ENCODE measurements at regions not wholly inside any gene's neighbourhood (a gene's known extent, or its start where the extent isn't known, plus 50 kb on each side); places are given as distances from the start of the nearest gene placed in this dataset.
"Not testable (repeated sequence)": the region's sequence is repeated elsewhere in the genome, so short reads cannot be mapped to it uniquely, and the experiment has no call there.

- DNase-seq (ENCODE audit: low spot score): no peak
Measured at GRCh38 chr11:122604621-122605020, 50.9 kb upstream of the UBASH3B start.

DNA sequence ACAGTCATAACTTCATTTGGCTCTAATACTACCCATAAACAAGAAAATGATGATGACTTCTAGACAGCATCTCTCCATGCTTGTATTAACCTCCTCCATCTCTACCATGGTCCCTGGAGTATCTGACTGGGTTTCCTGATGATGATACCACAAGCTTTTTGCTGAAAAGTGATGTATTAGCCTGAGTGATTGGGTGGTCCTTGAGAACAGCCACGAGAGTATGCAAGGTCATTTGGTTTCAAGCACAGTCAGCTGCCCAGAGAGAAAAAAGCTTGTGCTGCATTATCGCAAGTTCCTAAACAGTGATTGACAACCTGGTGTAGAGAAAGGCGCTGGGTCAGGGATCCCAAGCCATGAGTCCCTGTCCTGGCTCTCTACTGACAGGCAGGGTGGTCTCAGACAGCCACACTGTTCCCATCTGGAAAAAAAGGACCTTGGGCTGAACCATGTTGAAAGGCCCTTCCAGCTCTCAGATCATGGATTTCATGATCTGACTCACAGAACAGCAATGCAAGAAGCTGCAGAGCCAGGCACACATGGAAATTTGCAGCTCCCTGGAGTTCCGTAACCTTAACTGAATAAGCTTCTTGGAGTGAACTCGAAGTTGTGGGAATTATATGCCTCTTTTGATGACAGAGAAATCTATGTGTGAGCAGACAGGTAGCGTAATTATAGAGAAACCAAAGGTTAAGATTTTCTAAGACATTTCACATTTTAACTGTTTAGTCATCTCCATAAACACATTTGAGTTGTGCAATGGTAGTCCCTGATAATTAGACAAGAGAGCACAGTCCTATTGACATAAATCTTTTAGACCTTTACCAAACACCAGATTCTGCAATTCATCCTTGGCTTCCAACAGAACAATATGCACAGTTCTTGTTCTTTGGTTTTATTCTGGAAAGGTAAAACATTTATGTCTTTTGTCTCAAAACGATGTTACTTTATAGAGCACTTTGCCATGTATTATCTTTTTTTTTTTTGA is 54.1 kb upstream of the UBASH3B start:
- no peak for DNase-seq (ENCODE audit: low spot score)

- no peak for DNase-seq (ENCODE audit: low spot score)
Measured at GRCh38 chr11:122600290-122600689, 55.2 kb upstream of the UBASH3B start.

GRCh38 chr11:122599434-122599833 is 56.1 kb upstream of the UBASH3B start:
- no peak for DNase-seq (ENCODE audit: low spot score)

DNA sequence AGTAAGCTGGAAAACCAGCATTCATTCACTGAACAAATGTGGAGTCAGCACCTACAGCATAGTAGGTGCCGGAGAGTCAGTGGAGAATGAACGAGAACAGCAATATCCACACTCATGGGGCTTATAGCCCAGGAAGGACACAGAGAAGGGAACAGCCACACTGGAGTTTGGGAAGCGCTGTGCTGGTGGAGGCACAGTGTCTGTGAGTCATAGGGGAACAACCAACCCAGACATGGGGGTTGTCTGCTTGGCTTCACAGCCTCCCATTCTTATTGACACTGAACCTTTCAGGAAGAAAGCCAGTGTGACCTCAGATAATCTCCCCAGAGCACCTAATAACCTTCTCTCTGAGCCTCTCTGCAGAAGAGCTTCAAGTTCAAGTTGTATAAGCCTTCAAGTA is 56.6 kb upstream of the UBASH3B start:
- DNase-seq (ENCODE audit: low spot score): no peak

DNA sequence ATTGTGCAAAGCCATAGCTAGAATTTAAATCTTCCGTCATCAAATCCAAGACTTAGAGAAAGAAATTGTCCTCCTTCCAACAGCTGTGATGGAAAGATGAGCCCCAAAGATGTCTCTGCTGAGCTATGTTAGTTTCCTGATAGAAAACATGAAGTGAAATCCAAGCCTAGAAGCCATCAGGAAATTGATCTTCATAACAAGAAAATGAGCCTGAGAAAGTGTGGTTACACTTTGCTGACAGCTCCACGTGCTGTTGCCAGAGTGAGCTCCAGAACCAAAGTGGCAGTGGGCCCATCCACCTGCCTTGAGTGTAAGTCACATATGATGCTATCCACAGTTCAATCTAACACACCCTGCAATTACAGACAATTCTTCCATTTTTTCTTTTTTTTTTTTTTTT is 58.0 kb upstream of the UBASH3B start:
- DNase-seq (ENCODE audit: low spot score): no peak

GRCh38 chr11:122594986-122595645 is 60.4 kb upstream of the UBASH3B start:
- DNase-seq (ENCODE audit: low spot score): no peak

GRCh38 chr11:122593473-122594420 is 61.8 kb upstream of the UBASH3B start:
- DNase-seq (ENCODE audit: low spot score): no peak

DNA sequence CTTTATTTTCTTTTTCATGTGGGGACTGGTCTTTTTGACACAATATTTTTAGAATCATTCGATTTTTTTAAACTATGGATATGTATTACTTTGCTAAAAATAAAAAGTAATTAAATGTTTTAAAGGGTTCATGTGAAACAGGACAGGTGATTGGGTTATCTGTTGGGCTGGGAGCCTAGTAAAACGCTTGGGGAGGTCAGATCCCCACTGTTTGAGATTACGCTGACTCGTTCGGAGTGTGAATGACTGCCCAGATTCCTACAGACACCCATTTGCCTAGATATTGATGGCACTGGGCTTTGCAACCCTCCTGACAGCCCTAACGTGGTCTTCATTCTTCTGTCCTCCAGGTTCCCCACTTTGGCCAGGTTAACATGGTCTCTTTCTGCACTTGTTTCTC is 62.9 kb upstream of the UBASH3B start:
- no peak for DNase-seq (ENCODE audit: low spot score)

GRCh38 chr11:122584670-122585069 is 70.9 kb upstream of the UBASH3B start:
- DNase-seq (ENCODE audit: low spot score): no peak

DNA sequence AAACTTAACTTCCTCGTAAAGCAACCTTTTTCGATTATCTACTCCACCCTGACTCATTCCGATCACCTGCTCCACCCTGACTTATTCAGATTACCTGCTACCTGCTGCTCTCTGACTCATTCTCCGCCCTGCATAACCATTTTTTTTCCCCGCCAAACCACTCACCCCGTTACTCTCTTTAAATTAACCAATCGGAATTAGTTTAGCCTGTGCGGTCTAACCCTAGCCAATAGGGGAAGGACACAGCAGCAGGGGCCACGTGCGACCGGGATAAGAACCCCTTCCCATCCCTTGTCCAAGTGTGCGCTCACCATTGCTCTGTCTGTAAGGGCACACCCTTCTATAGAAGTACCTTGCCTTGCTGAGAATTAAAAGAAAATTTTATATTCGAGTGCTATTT is 75.5 kb upstream of the UBASH3B start:
- DNase-seq (ENCODE audit: low spot score): not testable (repeated sequence)

DNA sequence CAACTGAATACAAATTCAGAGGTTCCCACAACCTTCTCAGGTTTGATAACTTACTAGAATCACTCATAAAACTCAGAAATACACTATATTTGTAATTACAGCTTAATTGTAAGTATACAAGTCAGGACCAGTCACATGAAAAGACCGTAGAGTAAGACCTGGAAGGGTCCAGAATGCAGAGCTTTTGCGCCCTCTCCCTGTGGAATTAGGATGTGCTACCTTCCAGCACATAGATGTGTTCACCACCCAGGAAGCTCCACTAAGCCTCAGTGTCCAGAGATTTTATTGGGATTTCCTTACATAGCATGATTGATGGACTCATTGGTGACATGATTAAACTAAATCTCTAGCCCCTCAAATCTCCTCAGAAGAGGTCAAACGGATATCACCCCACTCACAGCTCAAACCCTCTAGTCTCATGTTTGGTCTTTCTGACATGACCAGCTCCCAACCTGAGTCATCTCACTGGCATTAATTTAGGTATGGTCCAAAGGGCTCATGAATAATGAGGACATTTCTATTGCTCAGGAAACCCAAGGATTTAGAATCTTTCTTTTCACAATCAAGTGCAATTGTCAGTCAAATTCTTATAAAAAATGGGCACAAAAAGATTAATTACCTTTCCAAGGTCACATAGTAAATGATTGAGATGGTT is 77.2 kb upstream of the UBASH3B start:
- no peak for DNase-seq (ENCODE audit: low spot score)

- no peak for DNase-seq (ENCODE audit: low spot score)
Measured at GRCh38 chr11:122572592-122572991, 82.9 kb upstream of the UBASH3B start.

GRCh38 chr11:122563761-122564160 is 91.8 kb upstream of the UBASH3B start:
- DNase-seq (ENCODE audit: low spot score): no peak

DNA sequence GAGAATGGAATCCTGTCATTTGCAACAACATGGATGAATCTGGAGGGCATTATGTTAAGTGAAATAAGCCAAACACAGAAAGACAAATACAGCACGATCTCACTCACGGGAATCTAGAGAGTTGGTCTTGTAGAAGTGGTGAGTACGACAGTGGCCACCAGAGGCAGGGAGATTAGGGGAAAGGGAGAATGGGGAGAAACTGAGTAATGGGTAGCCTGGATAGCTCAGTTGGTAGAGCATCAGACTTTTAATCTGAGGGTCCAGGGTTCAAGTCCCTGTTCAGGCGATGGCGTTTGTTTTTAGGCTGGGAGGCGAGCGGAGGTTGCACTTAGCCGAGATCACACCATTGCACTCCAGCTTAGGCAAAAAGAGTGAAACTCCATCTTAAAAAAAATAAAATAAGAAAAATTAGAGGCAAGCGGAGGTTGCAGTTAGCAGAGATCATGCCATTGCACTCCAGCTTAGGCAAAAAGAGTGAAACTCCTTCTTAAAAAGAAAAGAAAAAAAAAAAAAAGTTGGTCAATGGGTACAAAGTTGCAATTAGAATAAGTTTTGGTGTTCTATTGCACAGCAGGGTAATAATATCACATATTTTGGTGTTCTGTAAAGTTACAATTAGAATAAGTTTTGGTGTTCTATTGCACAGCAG is 95.7 kb upstream of the UBASH3B start:
- no peak for DNase-seq (ENCODE audit: low spot score)

GRCh38 chr11:122559218-122559617 is 96.3 kb upstream of the UBASH3B start:
- DNase-seq (ENCODE audit: low spot score): not testable (repeated sequence)

- not testable (repeated sequence) for DNase-seq (ENCODE audit: low spot score)
Measured at GRCh38 chr11:122557163-122557562, 98.4 kb upstream of the UBASH3B start.

DNA sequence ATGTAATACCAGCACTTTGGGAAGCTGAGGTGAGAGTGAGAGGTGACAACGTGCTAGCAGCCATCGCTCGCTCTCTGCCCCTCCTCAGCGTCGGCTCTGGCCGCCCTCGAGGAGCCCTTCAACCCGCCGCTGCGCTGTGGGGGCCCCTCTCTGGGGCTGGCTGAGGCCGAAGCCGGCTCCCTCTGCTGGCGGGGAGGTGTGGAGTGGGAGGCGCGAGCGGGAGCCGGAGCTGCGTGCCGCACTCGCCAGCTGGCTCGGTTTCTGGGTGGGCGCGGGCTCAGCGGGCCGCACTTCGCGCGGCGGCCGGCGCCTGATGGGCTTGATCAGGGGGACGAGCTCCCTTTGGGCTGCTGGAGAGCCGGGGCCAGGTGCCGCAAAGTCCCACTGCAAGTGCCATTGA is 98.9 kb upstream of the UBASH3B start:
- peak; percentile 15 for DNase-seq (ENCODE audit: low spot score)

- no peak for DNase-seq (ENCODE audit: low spot score)
Measured at GRCh38 chr11:122538060-122538459, 117.5 kb upstream of the UBASH3B start.

- no peak for DNase-seq (ENCODE audit: low spot score)
Measured at GRCh38 chr11:122524898-122525297, 130.6 kb upstream of the UBASH3B start.
